ENCODE measurements at regions not wholly inside any gene's neighbourhood (a gene's known extent, or its start where the extent isn't known, plus 50 kb on each side); places are given as distances from the start of the nearest gene placed in this dataset.

DNA sequence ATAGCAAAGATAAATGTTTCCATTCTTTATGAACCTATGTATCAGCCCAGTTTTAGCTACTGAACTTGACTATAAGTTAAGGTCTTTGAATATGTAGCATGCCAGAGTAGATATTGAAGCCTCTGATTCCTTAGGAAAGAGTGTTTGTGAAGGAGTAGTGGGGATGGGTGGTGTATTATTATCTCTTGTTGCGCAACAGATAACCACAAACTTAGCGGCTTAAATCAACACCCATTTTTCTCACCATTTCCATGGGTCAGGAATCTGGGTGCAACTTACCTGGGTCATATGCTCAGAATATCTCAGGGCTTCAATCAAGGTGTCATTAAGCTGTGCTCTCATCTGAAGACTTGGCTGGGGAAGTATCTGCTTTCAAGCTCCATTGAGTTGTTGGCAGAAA lies 251.4 kb upstream of the PUDP start:
- TF ChIP-seq, protein P1, sequence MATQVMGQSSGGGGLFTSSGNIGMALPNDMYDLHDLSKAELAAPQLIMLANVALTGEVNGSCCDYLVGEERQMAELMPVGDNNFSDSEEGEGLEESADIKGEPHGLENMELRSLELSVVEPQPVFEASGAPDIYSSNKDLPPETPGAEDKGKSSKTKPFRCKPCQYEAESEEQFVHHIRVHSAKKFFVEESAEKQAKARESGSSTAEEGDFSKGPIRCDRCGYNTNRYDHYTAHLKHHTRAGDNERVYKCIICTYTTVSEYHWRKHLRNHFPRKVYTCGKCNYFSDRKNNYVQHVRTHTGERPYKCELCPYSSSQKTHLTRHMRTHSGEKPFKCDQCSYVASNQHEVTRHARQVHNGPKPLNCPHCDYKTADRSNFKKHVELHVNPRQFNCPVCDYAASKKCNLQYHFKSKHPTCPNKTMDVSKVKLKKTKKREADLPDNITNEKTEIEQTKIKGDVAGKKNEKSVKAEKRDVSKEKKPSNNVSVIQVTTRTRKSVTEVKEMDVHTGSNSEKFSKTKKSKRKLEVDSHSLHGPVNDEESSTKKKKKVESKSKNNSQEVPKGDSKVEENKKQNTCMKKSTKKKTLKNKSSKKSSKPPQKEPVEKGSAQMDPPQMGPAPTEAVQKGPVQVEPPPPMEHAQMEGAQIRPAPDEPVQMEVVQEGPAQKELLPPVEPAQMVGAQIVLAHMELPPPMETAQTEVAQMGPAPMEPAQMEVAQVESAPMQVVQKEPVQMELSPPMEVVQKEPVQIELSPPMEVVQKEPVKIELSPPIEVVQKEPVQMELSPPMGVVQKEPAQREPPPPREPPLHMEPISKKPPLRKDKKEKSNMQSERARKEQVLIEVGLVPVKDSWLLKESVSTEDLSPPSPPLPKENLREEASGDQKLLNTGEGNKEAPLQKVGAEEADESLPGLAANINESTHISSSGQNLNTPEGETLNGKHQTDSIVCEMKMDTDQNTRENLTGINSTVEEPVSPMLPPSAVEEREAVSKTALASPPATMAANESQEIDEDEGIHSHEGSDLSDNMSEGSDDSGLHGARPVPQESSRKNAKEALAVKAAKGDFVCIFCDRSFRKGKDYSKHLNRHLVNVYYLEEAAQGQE (IDR thresholded peaks at IDR 0.05; ENCODE audit: borderline replicate concordance): no peak
- TF ChIP-seq, protein P2, sequence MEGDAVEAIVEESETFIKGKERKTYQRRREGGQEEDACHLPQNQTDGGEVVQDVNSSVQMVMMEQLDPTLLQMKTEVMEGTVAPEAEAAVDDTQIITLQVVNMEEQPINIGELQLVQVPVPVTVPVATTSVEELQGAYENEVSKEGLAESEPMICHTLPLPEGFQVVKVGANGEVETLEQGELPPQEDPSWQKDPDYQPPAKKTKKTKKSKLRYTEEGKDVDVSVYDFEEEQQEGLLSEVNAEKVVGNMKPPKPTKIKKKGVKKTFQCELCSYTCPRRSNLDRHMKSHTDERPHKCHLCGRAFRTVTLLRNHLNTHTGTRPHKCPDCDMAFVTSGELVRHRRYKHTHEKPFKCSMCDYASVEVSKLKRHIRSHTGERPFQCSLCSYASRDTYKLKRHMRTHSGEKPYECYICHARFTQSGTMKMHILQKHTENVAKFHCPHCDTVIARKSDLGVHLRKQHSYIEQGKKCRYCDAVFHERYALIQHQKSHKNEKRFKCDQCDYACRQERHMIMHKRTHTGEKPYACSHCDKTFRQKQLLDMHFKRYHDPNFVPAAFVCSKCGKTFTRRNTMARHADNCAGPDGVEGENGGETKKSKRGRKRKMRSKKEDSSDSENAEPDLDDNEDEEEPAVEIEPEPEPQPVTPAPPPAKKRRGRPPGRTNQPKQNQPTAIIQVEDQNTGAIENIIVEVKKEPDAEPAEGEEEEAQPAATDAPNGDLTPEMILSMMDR (IDR thresholded peaks at IDR 0.05; ENCODE audit: poor library complexity, severe bottlenecking): no peak
- TF ChIP-seq POLR2AphosphoS5 (IDR thresholded peaks at IDR 0.05) (no peak), RAD21 (conservative IDR thresholded peaks at IDR 0.05) (no peak), TAF1 (IDR thresholded peaks at IDR 0.05; ENCODE audit: low read depth) (no peak)

Data from neural cell (in vitro differentiated cells).